ENCODE measurements at regions not wholly inside any gene's neighbourhood (a gene's known extent, or its start where the extent isn't known, plus 50 kb on each side); places are given as distances from the start of the nearest gene placed in this dataset.

DNA sequence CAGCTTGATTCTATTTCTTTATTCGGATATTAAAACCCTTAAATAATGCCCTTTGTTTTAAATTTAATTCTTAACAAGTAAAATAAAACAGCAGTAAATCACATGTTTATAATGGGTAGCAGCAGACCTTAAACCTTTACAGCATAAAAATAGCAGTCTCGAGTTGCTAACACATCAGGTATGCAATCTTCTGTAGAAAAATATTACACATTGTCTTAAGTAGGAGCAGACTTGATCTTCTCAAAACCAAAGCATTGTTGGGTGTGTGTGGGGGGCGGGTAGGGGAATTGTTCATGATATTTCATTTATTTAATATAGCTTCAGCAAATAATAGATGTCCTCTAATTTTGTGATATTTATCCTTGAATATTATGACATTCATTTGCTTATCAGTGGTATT is 331.4 kb downstream of the PCDH7 start:
- TF ChIP-seq CTCF (IDR thresholded peaks at IDR 0.05) (no peak), POLR2A (IDR thresholded peaks at IDR 0.05) (no peak)

Data from right lobe of liver (tissue), 4 donors.